ENCODE measurements at regions not wholly inside any gene's neighbourhood (a gene's known extent, or its start where the extent isn't known, plus 50 kb on each side); places are given as distances from the start of the nearest gene placed in this dataset.

DNA sequence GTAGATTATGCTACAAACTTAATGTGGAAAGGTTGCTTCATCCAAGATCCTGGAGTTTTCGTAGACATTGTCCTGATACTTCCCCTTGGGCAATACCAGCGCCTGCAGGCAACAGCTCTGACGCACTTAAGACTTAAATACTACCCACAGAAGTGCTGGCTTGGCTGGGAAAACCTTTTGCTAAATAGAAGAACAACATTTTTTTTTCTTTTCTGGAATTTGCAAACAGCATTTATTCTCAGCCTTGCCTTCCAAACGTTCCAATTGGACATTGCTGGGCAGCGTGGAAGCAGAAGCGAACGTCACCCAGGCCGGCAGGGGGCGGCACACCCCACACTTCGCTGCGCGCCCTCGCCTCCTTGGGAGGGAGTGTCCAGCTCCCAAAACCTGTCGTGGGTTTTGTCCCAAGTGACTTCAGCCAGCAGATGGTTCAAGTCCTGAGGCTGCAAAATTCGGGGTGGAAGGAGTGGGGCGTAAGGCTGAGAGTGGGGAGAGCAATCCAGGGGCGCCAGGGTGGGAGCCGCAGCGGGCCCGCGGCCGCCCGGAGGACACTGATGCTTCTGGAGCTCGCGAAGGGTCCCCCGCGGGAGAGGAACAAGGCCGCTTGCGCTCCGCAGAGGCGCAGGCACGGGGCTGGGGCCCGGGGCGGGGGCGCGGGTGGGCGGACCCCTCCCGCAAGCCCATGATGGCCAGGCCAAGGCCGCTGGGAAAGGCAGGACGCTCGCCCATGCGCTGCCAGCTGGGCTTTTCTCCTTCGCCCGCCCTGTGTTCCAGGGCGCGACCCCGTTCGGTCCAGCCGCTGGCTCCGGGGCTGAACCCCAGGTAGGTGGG, 60.8 kb upstream of the MAP3K4 start (continued):
- TF ChIP-seq, protein P1, sequence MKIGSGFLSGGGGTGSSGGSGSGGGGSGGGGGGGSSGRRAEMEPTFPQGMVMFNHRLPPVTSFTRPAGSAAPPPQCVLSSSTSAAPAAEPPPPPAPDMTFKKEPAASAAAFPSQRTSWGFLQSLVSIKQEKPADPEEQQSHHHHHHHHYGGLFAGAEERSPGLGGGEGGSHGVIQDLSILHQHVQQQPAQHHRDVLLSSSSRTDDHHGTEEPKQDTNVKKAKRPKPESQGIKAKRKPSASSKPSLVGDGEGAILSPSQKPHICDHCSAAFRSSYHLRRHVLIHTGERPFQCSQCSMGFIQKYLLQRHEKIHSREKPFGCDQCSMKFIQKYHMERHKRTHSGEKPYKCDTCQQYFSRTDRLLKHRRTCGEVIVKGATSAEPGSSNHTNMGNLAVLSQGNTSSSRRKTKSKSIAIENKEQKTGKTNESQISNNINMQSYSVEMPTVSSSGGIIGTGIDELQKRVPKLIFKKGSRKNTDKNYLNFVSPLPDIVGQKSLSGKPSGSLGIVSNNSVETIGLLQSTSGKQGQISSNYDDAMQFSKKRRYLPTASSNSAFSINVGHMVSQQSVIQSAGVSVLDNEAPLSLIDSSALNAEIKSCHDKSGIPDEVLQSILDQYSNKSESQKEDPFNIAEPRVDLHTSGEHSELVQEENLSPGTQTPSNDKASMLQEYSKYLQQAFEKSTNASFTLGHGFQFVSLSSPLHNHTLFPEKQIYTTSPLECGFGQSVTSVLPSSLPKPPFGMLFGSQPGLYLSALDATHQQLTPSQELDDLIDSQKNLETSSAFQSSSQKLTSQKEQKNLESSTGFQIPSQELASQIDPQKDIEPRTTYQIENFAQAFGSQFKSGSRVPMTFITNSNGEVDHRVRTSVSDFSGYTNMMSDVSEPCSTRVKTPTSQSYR (CRISPR knock-in tag; IDR thresholded peaks at IDR 0.05; ENCODE audit: borderline replicate concordance), result no peak
- TF ChIP-seq ZBTB26 (CRISPR knock-in tag; IDR thresholded peaks at IDR 0.05; ENCODE audit: borderline replicate concordance), result peak; percentile 31; the same call in 1 of the 2 replicates
- TF ChIP-seq ZNF609 (CRISPR knock-in tag; IDR thresholded peaks at IDR 0.05; ENCODE audit: borderline replicate concordance), result 0 out of 2 replicates have a peak, but pooled peaks have one; percentile 49
- no peak for TF ChIP-seq ZNF451 (CRISPR knock-in tag; IDR thresholded peaks at IDR 0.05)
- TF ChIP-seq ZNF382 (CRISPR knock-in tag; IDR thresholded peaks at IDR 0.05; ENCODE audit: borderline replicate concordance), result no peak
- no peak for TF ChIP-seq BORCS8-MEF2B (CRISPR knock-in tag; IDR thresholded peaks at IDR 0.05)
- TF ChIP-seq ZNF318 (CRISPR knock-in tag; IDR thresholded peaks at IDR 0.05), result 0 out of 2 replicates have a peak, but pooled peaks have one; percentile 70
- TF ChIP-seq CENPBD1 (CRISPR knock-in tag; IDR thresholded peaks at IDR 0.05; ENCODE audit: borderline replicate concordance, low read depth), result no peak
- TF ChIP-seq ZNF891 (CRISPR knock-in tag; IDR thresholded peaks at IDR 0.05), result no peak

All from HepG2 (cell line).